DMS153 treated with DMSO at 0.1 percent for 48 hours (cell line): ENCODE measurements at regions not wholly inside any gene's neighbourhood (a gene's known extent, or its start where the extent isn't known, plus 50 kb on each side); places are given as distances from the start of the nearest gene placed in this dataset.

Experiments used
- DNase-seq: peaks from one replicate; lab custom pipeline; 2025; ENCODE audit not compliant: unreplicated experiment; lab: John Stamatoyannopoulos, UW

DNA sequence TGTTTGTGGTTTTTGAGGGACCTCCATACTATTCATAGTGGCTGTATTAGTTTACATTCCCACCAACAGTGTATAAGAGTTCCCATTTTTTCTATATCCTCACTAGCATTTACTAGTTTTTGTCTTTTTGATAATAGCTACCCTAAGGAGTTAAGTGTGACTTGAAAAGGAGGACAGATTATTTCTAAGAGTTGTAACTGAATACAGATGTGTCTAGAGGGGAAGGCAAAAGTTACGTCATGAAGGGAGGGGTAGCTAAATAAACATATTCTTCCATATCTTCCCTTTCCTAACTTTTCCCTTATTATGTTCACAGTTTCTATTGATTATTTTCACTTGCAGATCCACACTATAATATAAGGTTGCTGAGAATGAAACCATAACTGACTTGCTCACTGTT is 1315.7 kb upstream of the ZEB2 start:
- DNase-seq, result no peak

DNA sequence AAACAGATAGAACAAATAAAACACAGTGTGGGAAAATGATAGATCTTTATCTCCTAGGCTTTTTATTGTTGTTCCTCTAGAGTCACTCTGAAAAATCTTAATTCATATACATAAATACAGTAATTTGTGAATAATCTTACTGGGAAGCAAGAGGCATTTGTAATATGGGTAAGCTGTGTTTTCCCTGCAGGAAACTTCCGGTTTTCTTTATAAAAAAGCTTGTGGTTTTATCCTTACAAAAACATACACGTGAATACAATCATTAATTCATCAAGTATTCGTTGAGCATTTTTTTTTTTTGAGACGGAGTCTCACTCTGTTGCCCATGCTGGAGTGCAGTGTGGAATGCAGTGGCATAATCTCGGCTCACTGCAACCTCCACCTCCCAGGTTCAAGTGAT is 1312.8 kb upstream of the ZEB2 start:
- DNase-seq, result no peak

DNA sequence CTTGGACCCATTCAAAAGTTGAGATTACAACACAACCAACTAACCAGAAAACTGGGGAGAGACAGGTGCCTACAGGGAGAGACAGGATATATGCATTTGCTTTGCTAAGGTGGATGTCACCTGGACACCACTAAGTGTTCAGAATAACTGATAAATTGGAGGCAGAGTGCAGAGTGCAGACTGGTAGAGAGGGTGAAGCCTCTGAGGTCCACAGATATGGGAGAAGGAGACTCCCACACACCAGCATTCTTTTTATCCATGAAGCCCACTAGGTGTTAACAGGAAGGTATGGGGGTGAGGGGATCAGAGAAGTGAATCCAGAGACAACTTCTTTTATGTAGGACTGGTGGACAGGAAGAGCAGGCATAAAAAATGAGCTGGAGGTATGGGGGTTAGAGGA is 1310.0 kb upstream of the ZEB2 start:
- no peak for DNase-seq

DNA sequence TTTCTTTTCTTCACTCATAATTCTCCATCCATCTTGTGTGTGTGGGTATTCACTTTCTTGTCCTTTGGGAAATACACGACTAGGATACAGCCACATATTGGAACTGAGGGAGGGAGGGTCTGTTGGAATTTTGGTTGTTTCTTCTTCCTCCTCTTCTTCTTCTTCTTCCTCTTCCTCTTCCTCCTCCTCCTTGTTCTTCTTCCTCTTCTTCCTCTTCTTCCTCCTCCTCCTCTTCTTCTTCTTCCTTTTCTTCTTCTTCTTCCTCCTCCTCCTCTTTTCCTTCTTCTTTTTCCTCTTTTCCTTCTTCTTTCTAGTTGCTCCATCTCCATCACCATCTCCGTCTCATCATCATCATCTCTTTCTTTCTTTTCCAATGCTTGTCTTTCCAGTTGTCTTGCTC is 1307.3 kb upstream of the ZEB2 start:
- no peak for DNase-seq

DNA sequence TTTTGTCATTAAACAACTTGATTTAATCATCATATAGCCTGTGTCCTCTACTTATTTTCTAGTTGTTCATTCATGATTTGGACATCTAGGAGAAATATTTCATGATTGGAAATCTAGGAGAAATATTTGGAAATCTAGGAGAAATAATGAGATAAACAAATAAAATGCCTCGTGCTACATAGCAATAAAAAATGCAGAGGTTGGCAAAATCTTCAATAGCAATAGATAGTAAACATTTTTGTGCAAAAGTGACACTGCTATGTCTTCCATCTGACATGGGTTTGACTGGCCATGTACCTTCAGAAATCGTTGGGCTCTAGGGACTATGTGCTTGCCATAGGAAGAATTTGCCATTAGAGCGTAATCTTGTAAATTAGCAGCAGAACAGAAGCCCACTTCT is 1304.5 kb upstream of the ZEB2 start:
- DNase-seq, result no peak

DNA sequence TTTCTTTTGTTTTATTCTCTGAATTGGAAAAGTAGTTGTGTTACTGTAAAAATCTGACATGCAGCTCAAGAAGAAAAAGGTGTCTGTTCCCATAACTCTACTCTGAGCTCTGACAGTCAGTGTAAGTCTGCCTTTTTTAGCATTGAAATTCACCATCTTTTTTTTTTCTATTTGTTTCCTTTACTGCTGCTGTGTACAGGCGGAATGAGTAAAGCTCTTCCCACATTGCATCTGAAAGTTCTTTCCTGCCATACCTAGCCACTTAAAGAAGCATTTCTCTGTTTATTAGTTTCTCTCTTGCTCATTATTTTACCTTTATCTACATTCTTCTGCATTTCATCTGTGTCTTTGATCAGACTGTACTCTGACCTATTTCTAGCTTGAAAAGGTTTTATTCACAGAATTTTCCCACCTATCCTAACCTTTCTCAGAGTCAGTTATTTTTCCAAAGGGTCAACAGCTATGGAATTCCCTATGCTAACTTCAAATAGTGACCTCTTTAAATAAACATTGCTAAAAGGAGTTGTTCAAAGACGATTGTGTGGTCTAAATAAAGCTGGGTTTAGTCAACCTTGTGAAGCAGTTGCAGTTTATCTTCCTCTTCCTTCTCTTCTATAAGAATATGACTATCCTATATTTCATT is 1303.1 kb upstream of the ZEB2 start:
- no peak for DNase-seq

DNA sequence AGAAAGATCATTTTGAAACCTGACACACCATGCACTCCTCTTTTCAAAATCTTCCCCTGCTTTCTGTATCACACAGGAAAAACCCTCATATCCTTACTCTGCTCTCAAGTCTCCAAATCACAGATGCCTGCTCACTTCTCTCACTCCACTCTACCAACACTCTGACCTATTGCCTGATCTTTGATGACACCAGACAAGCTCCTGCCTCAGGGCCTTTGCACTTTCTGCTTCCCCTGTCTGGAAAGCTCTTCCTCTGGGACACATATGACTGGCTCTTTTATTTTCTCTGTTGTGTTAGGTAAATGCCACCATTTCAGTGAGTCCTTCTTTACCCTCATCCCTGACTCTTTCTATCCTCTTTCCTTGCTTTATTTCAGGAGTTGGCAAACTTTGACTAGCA is 1300.7 kb upstream of the ZEB2 start:
- no peak for DNase-seq

DNA sequence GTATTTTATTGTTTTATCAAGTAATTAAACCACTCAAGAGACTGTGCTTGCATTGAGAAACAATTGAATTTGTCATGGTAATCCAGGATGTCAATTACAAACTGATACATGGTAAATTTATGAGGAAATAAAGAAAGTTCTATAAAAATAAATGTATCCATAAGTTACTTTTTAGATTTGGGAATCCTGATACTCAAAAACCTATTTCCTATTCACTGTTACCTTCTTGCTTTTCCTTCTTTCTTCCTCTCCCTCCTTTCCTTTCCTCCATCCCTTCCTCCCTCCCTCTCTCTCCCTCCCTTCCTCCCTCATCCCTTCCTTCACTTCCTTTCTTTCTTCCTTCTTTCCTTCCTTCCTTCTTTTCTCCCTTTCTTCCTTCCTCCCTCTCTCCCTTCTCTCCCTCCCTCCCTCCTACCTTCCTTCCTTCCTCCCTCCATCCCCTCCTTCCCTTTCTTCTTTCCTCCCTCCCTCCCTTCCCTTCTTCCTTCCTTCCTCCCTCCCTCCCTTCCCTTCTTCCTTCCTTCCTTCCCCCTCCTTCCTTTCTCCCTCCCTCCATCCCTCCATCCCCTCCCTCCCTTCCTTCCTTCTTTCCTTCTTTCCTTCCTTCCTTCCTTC is 1299.1 kb upstream of the ZEB2 start:
- DNase-seq, result no peak

DNA sequence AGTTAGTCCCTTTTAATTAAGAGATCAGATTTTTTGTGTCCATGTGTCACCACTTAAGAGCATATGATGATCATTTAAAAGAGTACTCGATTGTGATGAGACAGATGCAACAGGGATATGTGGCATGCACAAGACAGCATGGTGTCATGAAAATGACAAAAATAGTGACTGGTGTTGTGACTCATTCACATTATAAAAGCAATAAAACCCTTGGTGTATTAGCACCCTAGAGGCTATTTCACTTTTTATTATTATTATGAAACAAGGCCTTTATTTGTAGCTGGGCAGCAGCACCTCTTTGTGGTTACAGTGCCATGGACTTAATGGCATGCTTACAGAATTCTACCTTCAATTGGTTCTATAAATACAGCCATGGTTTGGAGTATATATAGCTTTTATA is 1296.0 kb upstream of the ZEB2 start:
- no peak for DNase-seq

DNA sequence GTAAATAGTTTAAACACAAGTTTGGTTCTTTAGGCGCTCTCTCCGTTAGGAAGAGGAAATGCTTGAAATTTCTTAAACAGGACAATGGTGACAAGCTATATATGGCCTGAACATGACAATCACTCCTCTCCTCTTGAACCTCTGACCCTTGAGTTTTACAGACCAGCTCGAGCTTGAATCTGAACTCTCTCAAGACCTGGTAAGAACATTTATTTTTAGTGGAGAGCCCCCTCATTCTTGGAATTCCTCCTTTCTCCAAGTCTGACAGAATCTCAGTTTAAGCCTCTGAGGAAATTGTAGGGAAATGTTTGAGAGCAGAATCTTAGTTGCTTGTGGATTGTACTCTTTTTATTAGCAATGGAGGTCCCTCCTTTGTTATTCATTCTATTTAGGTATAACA is 1293.6 kb upstream of the ZEB2 start:
- no peak for DNase-seq

DNA sequence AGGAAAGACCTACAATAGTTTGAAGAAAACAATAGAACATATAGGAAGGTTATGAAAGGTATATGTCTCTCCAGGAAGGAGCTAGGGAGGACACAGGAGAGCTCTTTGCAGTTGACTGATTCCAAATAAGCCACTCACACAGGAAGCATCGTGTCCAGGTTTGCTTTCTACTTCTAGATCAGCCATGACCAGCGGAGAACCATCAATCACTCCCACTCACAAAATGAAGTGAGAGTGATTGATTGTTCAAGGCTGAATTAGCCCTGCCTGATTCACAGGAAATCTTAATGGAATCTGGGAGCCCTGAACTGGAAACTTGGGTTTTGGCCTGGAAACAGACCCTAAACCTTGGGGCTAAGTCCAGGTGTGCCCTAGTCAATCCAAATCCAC is 1292.2 kb upstream of the ZEB2 start:
- no peak for DNase-seq

DNA sequence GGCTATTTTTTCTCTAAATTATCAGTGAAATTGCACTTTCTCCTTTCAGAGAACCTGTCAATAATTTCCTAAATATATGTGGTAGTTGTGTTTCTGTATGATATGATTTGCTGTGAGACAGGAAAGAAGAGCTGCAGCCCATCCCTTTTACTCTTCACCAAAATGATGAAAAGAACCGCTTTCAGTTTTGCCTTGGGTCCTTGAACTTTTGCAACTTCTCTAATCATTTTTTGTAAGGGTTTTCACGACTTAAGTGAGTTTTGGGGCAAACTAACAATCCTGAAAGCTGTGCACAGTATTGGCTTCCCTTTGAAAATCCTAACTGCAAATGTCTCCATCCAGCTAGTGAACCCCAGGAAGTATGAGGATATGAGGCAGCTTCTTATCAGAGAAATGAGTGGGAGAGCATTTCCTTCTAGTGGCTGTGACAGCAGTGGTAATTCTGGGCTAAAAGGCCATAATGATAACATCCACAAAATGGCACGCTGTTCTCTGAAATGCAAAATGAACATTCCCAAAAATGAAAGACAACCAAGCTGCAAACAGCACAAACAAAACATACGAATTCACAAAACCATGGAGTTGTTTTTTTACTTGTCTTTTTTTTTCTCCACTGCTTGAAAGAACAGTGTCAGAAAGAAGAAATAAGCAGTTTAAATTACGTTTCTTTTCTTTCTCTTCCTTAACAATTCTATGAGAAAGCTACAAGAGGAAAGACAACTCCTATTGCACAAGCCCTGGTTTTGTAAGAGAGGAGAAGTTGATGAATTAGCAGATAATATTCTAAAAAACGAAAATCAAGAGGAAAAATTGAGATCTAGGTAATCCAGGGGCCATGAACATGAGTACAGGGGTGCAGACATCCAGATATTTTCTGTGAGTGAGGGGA is 1291.6 kb upstream of the ZEB2 start:
- DNase-seq, result no peak

DNA sequence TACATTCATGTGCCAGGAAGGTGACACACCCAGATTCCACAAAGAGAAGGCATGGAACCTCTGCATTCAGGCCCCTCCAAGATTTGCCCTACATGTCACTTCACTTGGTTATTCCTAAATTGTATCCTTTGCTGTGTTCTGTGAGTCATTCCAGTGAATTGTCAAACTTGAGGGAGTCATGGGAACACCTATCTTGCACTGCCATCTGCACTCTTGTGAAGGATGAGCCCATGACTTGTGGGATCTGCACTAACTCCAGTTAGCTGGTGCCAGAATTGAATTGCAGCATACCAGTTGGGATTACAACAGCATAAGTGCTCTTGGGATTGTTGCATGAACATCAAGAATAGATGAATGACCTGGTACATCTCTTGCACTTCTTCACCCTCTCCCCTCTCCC is 1288.0 kb upstream of the ZEB2 start:
- no peak for DNase-seq

DNA sequence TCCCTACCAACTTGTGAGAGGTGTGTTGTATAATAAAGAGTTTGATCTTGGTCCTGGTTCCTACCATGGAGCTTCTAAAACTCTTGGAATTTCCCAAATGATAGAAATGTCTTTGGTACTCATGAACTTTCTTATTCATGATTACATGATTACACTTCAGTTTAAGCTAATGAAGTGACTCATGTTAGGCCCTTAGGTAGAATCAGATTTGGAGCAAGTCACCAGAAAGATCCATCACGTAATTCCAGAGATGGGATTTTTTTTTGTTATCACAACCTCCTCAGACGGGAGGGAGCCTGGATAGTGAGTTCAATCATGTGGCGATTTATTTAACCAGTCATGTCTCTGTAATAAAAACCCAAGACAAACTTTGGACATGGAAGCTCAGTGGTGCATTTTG is 1287.6 kb upstream of the ZEB2 start:
- DNase-seq, result no peak

DNA sequence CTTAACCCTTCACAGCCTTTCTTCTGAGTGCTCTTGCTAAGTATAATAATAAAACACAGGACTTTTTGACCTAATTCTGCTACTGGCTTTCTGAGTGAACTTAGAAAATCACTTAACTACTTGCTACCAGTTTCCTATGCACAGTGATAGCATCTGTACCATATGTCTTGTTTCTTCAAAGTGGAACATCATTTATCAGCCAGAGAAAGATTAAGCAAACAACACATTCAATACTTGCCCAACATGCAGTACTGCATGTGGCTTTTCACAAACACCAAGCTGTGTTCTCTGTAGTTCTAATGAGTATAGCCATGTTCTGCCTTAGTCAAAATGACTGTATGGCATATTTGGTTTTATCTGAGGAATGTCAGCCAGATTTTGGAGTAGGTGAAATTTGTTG is 1286.6 kb upstream of the ZEB2 start:
- no peak for DNase-seq

DNA sequence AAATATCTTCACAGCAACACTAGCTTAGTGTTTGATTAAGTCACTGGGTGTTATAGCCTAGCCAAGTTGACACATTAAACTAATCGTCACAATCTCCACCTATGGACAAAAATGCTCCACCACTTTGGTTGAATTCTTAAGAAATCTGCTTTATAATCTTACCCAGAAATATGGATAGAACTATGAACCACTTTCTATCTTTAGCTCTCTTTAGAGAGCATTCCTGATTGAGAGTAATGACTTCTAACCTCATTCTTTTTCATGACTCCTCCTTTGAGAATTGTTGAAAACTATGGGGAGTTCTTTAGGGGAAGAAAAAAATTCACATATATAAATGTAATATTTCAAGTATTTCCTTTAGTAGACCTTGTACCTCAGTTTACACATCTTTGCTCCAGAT is 1282.2 kb upstream of the ZEB2 start:
- no peak for DNase-seq

DNA sequence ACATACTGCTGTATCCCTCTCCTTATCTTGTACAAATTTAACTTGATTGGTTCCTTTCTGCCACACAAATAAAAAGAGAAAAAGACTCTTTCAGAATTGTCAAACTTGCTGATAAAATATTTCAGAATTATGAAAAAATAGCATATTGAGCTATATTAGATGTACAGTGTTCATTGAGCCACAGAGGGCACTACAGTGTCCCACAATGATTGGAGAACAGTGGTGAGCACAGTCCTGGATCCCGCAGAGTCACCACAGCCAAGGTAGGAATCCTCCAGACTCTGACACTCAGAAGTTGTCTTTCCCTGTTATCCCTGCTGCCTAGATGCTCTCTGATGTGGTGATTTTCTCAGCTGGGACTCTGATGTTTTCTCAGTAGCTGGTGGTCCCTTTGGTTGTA is 1281.3 kb upstream of the ZEB2 start:
- DNase-seq, result no peak

DNA sequence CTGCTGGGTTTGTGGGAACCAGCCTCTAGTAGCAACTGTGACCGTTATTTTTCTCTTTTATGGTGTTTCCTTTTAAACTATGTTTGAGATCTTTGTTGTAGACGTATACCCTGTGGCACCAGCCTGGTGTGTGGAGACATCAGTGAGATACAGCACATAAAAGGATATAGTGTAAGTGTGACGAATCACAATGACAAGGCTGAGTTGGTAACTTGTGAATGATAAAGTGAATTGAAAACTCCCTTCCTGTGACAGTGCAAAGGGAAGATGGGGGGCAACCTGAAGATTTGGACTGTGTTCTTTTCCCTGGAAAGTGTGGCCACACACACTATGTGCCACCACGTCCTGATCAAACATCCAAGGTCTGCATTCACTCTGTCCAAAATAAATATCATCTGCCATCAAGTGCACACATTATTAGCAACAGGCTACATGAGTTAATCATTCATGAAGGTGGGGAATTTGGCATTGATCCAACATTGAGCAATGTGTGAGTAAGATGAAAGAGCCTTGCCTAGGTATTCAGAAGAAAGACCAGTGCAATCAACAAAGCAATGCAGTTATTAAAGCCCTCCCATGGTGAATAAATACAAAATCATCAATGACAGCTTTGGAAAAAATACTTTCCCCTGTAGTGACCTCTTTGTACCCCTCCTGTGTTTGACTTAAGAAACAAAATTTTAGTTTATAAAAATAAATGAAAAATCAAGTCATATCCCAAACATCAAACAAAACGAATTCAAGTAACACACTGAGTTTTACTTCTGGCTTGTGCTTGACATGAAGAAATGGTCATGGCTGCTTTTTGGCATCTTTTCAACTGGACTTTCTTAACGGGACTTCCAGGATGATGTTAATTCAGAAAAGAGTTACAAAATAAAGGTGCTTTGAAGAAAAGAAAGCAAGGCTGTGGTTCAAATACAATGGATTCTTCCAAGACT is 1280.5 kb upstream of the ZEB2 start:
- no peak for DNase-seq

DNA sequence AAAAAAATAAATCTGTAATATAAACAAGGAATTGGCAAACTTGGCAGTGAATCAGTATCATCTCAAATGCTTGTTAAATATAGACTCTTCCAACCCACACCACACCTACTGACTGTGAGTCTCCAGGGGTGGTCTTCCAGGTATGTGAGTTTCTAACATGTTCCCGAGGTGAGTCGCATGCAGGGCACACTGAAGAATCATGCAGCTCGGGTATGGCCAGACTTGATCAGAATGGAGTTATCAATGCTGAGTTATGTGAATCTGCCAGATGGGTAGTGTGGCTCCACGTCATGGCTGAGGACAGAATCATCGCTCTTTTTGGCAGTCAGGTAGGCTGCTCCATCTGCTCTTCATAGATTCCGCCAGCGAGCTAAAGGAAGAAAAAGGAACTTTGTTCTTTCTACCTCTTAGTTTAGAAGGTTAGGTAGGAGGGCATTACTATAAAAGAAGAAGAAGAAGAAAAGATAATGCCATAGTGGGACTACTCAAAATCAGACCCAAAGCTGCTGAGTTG is 1279.7 kb upstream of the ZEB2 start:
- no peak for DNase-seq

DNA sequence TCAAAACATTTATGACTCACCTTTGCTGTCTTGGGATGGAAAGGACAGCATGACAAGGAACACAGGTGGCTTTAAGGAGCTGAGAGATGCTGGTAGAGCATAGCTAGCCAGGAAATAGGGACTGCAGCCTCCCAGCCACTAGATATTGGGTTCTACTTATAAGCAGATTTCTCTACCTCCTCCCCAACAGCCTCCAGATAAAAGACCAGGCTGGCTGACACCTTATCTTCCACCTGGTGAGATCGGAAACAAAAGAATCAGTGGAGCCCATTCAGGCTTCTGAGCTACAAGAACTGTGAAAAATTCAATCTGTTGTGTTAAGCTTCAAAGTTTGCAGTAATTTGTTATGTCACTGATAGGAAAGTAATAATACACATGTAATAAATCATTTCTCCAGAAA is 1278.5 kb upstream of the ZEB2 start:
- DNase-seq, result no peak

DNA sequence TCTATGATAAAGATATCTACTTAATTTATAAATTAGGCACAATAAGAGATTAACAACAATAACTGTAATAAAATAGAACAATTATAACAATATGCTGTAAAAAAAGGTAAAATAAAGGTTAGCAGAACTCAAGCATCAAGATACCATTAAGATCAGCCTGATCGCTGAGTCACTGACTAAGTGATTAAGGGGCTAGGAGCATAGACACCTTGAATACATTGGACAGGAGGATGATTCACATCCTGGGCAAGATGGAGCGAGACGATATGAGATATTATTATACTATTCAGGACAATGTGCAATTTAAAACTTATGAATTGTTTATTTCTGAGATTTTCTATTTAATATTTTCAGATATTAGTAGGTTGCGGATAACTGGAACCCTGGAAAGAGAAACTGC is 1277.8 kb upstream of the ZEB2 start:
- DNase-seq, result no peak
